Panc1 (cell line): ENCODE measurements at regions not wholly inside any gene's neighbourhood (a gene's known extent, or its start where the extent isn't known, plus 50 kb on each side); places are given as distances from the start of the nearest gene placed in this dataset.

ENCODE experiments used
- POLR2AphosphoS5 ChIP-seq: IDR thresholded peaks from 2 replicates; pipeline ENCODE4 v1.6.1; 2012; ENCODE audit warnings: mild to moderate bottlenecking, low read depth, low read length, moderate library complexity
- TF ChIP-seq, protein P1 (sequence below): fragments of 450-650 bp; IDR thresholded peaks from 2 replicates; pipeline ENCODE4 v1.5.1; 2017; ENCODE audit warnings: mild to moderate bottlenecking

DNA sequence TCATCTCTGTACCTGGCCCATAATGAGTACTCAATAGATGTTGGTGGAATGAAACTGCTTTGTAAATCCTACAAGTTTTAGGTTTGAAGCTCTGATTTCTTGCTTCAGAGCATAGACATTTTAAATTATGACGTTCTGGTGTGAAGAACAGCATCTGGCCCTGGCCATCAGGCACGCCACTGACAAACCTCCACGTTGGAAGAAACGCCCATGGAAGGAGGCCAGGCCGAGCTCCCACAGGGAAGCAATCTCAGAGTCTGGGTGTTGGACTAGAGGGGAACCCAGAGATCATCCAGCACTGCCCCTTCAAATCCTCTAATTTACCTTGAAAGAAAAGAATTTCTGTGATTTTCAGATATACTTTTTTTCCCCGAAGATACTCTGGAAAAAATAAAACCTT lies 328.1 kb upstream of the RGMA start:
- TF ChIP-seq, protein P1, sequence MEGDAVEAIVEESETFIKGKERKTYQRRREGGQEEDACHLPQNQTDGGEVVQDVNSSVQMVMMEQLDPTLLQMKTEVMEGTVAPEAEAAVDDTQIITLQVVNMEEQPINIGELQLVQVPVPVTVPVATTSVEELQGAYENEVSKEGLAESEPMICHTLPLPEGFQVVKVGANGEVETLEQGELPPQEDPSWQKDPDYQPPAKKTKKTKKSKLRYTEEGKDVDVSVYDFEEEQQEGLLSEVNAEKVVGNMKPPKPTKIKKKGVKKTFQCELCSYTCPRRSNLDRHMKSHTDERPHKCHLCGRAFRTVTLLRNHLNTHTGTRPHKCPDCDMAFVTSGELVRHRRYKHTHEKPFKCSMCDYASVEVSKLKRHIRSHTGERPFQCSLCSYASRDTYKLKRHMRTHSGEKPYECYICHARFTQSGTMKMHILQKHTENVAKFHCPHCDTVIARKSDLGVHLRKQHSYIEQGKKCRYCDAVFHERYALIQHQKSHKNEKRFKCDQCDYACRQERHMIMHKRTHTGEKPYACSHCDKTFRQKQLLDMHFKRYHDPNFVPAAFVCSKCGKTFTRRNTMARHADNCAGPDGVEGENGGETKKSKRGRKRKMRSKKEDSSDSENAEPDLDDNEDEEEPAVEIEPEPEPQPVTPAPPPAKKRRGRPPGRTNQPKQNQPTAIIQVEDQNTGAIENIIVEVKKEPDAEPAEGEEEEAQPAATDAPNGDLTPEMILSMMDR = no peak
- TF ChIP-seq POLR2AphosphoS5 = no peak
